ENCODE measurements at regions not wholly inside any gene's neighbourhood (a gene's known extent, or its start where the extent isn't known, plus 50 kb on each side); places are given as distances from the start of the nearest gene placed in this dataset.
"Not testable (repeated sequence)": the region's sequence is repeated elsewhere in the genome, so short reads cannot be mapped to it uniquely, and the experiment has no call there.

DNA sequence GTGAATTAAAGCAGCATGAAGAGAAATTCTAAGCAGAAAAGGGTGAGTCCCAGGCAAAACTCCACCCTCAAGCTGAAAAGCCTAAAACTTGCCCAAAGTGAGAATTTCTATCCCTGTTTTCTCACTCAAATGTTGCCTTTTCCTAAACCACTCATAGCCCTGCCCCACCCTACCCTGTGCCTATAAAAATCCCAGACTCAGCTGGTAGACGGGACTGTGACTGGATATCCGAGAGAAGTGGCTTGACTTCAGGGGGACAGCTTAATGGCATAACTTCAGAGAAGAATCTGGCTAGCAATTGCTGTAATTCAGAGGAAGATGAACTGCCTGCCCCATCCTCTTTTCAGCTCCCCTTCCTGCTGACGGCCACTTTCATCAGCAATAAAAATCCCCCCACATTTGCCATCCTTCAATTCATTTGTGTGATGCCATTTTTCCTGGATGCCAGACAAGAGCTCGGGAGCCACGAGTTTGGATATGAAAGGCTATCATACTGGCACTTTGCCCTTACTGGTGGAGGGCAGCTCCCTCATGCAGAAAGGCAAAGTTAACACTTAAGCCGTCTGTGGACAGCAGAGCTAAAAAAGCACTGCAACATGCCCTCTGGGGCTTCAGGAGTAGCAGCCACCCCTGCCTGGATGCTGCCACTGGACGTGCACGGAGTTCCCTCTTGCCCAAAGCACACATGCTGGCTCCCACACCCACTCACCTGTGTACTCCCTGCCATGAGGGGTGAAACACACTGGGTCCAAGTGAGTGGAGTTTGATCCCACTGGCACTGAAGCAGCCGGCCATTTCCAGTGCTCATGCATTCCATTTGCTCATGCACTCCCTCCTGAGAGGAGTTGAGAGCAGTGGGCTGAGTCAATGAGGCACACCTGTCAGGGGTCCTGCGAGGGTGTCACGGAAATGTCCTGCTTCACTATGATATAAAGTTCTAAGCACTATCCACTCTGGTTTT lies 670.6 kb downstream of the PLOD2 start:
- WGBS (ENCODE audit: insufficient coverage) = 68% methylated on average over 7 of the region's 11 CpGs
- DNase-seq = no peak
- Histone ChIP-seq H3K36me3 (ENCODE audit: control insufficient read depth, insufficient read depth, low read length) (no peaks in the 10 kb centered on the region), H3K4me3 (ENCODE audit: low read length) (no peak overlapping the region), H3K9me3 (replicated peaks; ENCODE audit: control insufficient read depth, low read depth, low read length) (no peaks in the 10 kb centered on the region), H3K4me1 (ENCODE audit: control insufficient read depth, insufficient read depth, low read length) (no peaks in the 10 kb centered on the region), H3K27me3 (ENCODE audit: control insufficient read depth, insufficient read depth, low read length) (no peaks in the 10 kb centered on the region), H3K27ac (ENCODE audit: low read length) (no peak overlapping the region)

GRCh38 chr3:145492456-145492855 lies 668.5 kb downstream of the PLOD2 start:
- no peak overlapping the region for H3K4me3 ChIP-seq (ENCODE audit: low read length)
- H3K27ac ChIP-seq (ENCODE audit: low read length) = no peak overlapping the region
- H3K4me1 ChIP-seq (ENCODE audit: control insufficient read depth, insufficient read depth, low read length) = no peaks in the 10 kb centered on the region
- no peaks in the 10 kb centered on the region for H3K9me3 ChIP-seq (replicated peaks; ENCODE audit: control insufficient read depth, low read depth, low read length)
- H3K36me3 ChIP-seq (ENCODE audit: control insufficient read depth, insufficient read depth, low read length) = no peaks in the 10 kb centered on the region
- WGBS (ENCODE audit: insufficient coverage) = 100% methylated on average over 1 of the region's 2 CpGs
- H3K27me3 ChIP-seq (ENCODE audit: control insufficient read depth, insufficient read depth, low read length) = no peaks in the 10 kb centered on the region
- no peak for DNase-seq

- H3K4me1 ChIP-seq (ENCODE audit: control insufficient read depth, insufficient read depth, low read length); H3K4me3 ChIP-seq (ENCODE audit: low read length); H3K36me3 ChIP-seq (ENCODE audit: control insufficient read depth, insufficient read depth, low read length); H3K27me3 ChIP-seq (ENCODE audit: control insufficient read depth, insufficient read depth, low read length); H3K9me3 ChIP-seq (replicated peaks; ENCODE audit: control insufficient read depth, low read depth, low read length); H3K27ac ChIP-seq (ENCODE audit: low read length); DNase-seq: not testable (repeated sequence)
- WGBS (ENCODE audit: insufficient coverage) = no CpG with 5 or more reads among the region's 4 CpGs
Measured at GRCh38 chr3:145517416-145517815, 643.6 kb downstream of the PLOD2 start.

- Histone ChIP-seq H3K4me3 (ENCODE audit: low read length) (no peak overlapping the region), H3K27ac (ENCODE audit: low read length) (no peak overlapping the region), H3K9me3 (replicated peaks; ENCODE audit: control insufficient read depth, low read depth, low read length) (no peaks in the 10 kb centered on the region), H3K27me3 (ENCODE audit: control insufficient read depth, insufficient read depth, low read length) (no peaks in the 10 kb centered on the region), H3K36me3 (ENCODE audit: control insufficient read depth, insufficient read depth, low read length) (no peaks in the 10 kb centered on the region), H3K4me1 (ENCODE audit: control insufficient read depth, insufficient read depth, low read length) (no peaks in the 10 kb centered on the region)
- no peak for DNase-seq
- WGBS (ENCODE audit: insufficient coverage) = 79% methylated on average over 2 of the region's 4 CpGs
Measured at GRCh38 chr3:145518639-145519038, 642.3 kb downstream of the PLOD2 start.

- no peak for DNase-seq
- Histone ChIP-seq H3K4me3 (ENCODE audit: low read length) (no peak overlapping the region), H3K9me3 (replicated peaks; ENCODE audit: control insufficient read depth, low read depth, low read length) (no peaks in the 10 kb centered on the region), H3K36me3 (ENCODE audit: control insufficient read depth, insufficient read depth, low read length) (no peaks in the 10 kb centered on the region), H3K27ac (ENCODE audit: low read length) (no peak overlapping the region), H3K4me1 (ENCODE audit: control insufficient read depth, insufficient read depth, low read length) (no peaks in the 10 kb centered on the region), H3K27me3 (ENCODE audit: control insufficient read depth, insufficient read depth, low read length) (no peaks in the 10 kb centered on the region)
- 100% methylated on average over 3 of the region's 6 CpGs for WGBS (ENCODE audit: insufficient coverage)
Measured at GRCh38 chr3:145519398-145520047, 641.5 kb downstream of the PLOD2 start.

- H3K27me3 ChIP-seq (ENCODE audit: control insufficient read depth, insufficient read depth, low read length) = no peaks in the 10 kb centered on the region
- no peak overlapping the region for H3K4me3 ChIP-seq (ENCODE audit: low read length)
- H3K27ac ChIP-seq (ENCODE audit: low read length) = no peak overlapping the region
- no peaks in the 10 kb centered on the region for H3K36me3 ChIP-seq (ENCODE audit: control insufficient read depth, insufficient read depth, low read length)
- DNase-seq = no peak
- H3K9me3 ChIP-seq (replicated peaks; ENCODE audit: control insufficient read depth, low read depth, low read length) = no peaks in the 10 kb centered on the region
- H3K4me1 ChIP-seq (ENCODE audit: control insufficient read depth, insufficient read depth, low read length) = no peaks in the 10 kb centered on the region
Measured at GRCh38 chr3:145522179-145522578, 638.8 kb downstream of the PLOD2 start.

DNA sequence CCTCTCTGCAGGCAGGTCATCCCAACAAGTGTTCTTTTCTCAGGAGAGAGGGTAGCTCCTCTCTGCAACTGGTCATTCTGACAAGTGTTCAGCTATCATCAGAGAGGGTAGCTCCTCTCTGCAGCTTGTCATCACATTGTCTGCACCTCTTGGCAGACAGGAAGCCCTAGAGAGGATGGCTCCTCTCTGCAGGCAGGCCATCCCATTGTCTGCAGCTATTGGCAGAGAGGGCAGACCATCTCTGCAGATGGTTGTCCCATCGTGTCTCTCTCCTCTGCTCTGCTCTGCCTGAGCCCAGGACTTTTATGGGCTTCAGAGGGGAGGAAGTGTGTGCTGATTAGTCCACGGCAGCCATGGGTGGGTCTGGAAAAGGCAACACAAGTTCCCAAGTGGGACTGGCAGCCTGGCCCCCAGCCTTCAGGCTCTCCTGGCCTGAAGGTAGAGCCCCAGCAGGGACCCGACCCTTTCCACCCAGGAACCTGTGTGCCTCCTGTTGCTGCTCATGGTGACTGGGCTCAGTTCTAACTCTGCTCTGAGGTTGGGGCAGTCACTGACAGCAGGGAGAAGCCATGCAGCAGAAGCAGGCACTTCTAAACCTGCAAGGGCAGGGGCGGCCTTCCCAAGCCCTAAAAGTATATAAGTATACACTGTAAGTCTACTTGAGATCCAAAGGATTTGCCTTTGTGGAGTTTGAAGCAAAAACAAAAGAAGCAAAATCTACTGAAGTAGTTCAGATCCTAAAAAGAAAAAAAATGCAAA lies 637.9 kb downstream of the PLOD2 start:
- no peaks in the 10 kb centered on the region for H3K9me3 ChIP-seq (replicated peaks; ENCODE audit: control insufficient read depth, low read depth, low read length)
- no peak for DNase-seq
- H3K27ac ChIP-seq (ENCODE audit: low read length) = no peak overlapping the region
- H3K4me1 ChIP-seq (ENCODE audit: control insufficient read depth, insufficient read depth, low read length) = no peaks in the 10 kb centered on the region
- no peaks in the 10 kb centered on the region for H3K27me3 ChIP-seq (ENCODE audit: control insufficient read depth, insufficient read depth, low read length)
- no peak overlapping the region for H3K4me3 ChIP-seq (ENCODE audit: low read length)
- H3K36me3 ChIP-seq (ENCODE audit: control insufficient read depth, insufficient read depth, low read length) = no peaks in the 10 kb centered on the region
- 57% methylated on average over 2 of the region's 4 CpGs for WGBS (ENCODE audit: insufficient coverage)

- Histone ChIP-seq H3K4me1 (ENCODE audit: control insufficient read depth, insufficient read depth, low read length) (no peaks in the 10 kb centered on the region), H3K9me3 (replicated peaks; ENCODE audit: control insufficient read depth, low read depth, low read length) (no peaks in the 10 kb centered on the region), H3K4me3 (ENCODE audit: low read length) (no peak overlapping the region), H3K27ac (ENCODE audit: low read length) (no peak overlapping the region), H3K27me3 (ENCODE audit: control insufficient read depth, insufficient read depth, low read length) (no peaks in the 10 kb centered on the region), H3K36me3 (ENCODE audit: control insufficient read depth, insufficient read depth, low read length) (no peaks in the 10 kb centered on the region)
- no CpG with 5 or more reads among the region's 1 CpG for WGBS (ENCODE audit: insufficient coverage)
- DNase-seq = no peak
Measured at GRCh38 chr3:145531548-145531947, 629.4 kb downstream of the PLOD2 start.

DNA sequence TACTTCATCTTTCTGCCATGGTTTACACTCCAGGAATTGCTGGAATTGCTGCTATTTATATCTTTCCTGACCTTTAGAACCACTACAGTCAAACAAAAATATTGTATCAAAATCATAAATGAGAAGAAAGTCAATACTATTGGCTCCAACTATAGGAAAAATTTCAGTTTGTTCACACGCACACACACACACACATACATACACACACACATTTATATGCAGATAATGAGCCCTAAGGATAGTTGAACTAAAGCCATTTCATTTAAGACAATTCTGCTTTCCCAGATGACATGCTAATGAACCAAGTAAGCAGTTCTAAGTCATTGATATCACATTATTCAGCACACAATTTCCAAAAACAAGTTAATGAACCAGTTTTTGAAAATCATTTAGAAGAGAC lies 627.3 kb downstream of the PLOD2 start:
- no peak for DNase-seq
- H3K27ac ChIP-seq (ENCODE audit: low read length) = no peak overlapping the region
- H3K36me3 ChIP-seq (ENCODE audit: control insufficient read depth, insufficient read depth, low read length) = no peaks in the 10 kb centered on the region
- no peak overlapping the region for H3K4me3 ChIP-seq (ENCODE audit: low read length)
- no peaks in the 10 kb centered on the region for H3K4me1 ChIP-seq (ENCODE audit: control insufficient read depth, insufficient read depth, low read length)
- no peaks in the 10 kb centered on the region for H3K9me3 ChIP-seq (replicated peaks; ENCODE audit: control insufficient read depth, low read depth, low read length)
- no CpG with 5 or more reads among the region's 1 CpG for WGBS (ENCODE audit: insufficient coverage)
- no peaks in the 10 kb centered on the region for H3K27me3 ChIP-seq (ENCODE audit: control insufficient read depth, insufficient read depth, low read length)

DNA sequence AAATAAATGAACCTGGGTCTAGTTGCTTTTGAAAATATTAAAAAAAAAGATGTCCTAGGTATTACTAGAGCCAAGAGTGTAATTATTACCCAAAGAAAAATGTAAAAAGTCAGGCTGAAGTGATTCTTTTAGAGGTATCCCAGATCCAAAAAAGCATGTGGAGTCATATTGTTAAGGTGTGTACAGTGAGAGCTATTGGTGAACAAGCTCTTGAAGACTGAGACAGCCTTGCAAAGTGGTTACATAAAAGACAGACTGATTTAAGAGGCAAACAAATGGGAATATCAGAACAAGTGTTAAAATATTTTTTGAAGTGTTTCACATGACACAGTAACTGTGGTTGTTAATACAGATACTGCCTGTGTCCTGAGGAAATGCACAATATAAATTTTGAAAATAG lies 624.5 kb downstream of the PLOD2 start:
- no peaks in the 10 kb centered on the region for H3K36me3 ChIP-seq (ENCODE audit: control insufficient read depth, insufficient read depth, low read length)
- H3K27ac ChIP-seq (ENCODE audit: low read length) = no peak overlapping the region
- no peak overlapping the region for H3K4me3 ChIP-seq (ENCODE audit: low read length)
- no peaks in the 10 kb centered on the region for H3K9me3 ChIP-seq (replicated peaks; ENCODE audit: control insufficient read depth, low read depth, low read length)
- H3K4me1 ChIP-seq (ENCODE audit: control insufficient read depth, insufficient read depth, low read length) = no peaks in the 10 kb centered on the region
- no peak for DNase-seq
- H3K27me3 ChIP-seq (ENCODE audit: control insufficient read depth, insufficient read depth, low read length) = no peaks in the 10 kb centered on the region

All from muscle of leg (tissue), 3 donors.